ENCODE measurements at regions not wholly inside any gene's neighbourhood (a gene's known extent, or its start where the extent isn't known, plus 50 kb on each side); places are given as distances from the start of the nearest gene placed in this dataset.

GRCh38 chr5:166063261-166063660, 2228.2 kb upstream of the WWC1 start:
- no peaks in the 10 kb centered on the region for H3K36me3 Mint-ChIP-seq
- ChIA-PET CTCF (no interaction called here), POLR2A (no interaction called here)
- no peak for DNase-seq
- H3K27me3 Mint-ChIP-seq, result no peaks in the 10 kb centered on the region
- H3K27ac Mint-ChIP-seq, result no peak overlapping the region
- peaks cover 4% of the 10 kb centered on the region for H3K9me3 Mint-ChIP-seq
- no peak overlapping the region for H3K4me3 Mint-ChIP-seq
- H3K4me1 Mint-ChIP-seq (ENCODE audit: low read depth), result no peaks in the 10 kb centered on the region
- intact Hi-C loops (cut with micrococcal nuclease), result no loop called here

DNA sequence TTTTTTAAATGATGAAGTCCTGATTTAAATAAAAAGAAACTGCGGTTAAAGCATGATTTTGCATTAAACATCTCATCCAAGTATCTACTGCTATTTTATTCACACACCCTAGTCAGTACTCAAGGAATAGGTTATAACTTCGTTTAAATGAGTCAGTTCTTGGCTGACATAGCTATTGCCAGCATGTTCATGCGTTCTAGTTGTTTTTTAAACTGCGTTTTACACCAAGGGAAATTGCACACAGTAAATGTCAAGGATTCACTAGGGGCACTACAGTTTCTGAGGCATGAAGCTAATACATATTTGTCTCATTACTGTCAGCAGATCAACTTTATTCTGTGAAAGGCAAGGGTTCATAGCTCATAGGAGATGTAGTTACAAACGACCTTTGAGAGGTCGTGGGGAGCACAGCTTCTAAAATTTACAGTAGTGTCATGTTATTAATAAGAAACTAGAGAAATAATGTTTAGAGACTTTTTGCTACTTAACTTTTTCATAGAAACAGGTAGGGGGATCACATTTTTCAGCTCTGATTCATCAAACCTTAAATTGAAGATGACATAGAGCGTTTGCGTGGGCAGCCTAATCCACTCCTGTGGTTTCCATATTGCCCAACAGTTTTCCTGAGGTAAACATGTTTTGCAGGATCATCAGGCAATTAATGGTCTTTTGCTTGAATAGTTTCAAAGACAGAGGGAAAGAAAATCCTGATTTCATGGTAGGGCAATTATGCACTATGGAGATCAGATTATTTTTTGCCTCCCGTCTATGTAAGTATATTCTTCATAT, 2222.7 kb upstream of the WWC1 start:
- Mint-ChIP-seq H3K27ac (no peak overlapping the region), H3K27me3 (no peaks in the 10 kb centered on the region), H3K9me3 (peaks cover 2% of the 10 kb centered on the region), H3K4me3 (no peak overlapping the region), H3K36me3 (no peaks in the 10 kb centered on the region), H3K4me1 (ENCODE audit: low read depth) (no peaks in the 10 kb centered on the region)
- intact Hi-C loops (cut with micrococcal nuclease), result no loop called here
- POLR2A ChIA-PET, result no interaction called here
- CTCF ChIA-PET, result no interaction called here
- no peak for DNase-seq

GRCh38 chr5:166073901-166074581, 2217.4 kb upstream of the WWC1 start:
- no peak overlapping the region for H3K27ac Mint-ChIP-seq
- no peak for DNase-seq
- no peaks in the 10 kb centered on the region for H3K9me3 Mint-ChIP-seq
- no peaks in the 10 kb centered on the region for H3K27me3 Mint-ChIP-seq
- POLR2A ChIA-PET, result no interaction called here
- no peaks in the 10 kb centered on the region for H3K4me1 Mint-ChIP-seq (ENCODE audit: low read depth)
- CTCF ChIA-PET, result no interaction called here
- H3K36me3 Mint-ChIP-seq, result no peaks in the 10 kb centered on the region
- no peak overlapping the region for H3K4me3 Mint-ChIP-seq
- intact Hi-C loops (cut with micrococcal nuclease), result no loop called here

GRCh38 chr5:166074582-166075481, 2216.6 kb upstream of the WWC1 start:
- H3K4me3 Mint-ChIP-seq, result no peak overlapping the region
- CTCF ChIA-PET, result no interaction called here

GRCh38 chr5:166083183-166083959, 2208.1 kb upstream of the WWC1 start:
- DNase-seq, result no peak
- Mint-ChIP-seq H3K4me3 (no peak overlapping the region), H3K27me3 (no peaks in the 10 kb centered on the region), H3K36me3 (no peaks in the 10 kb centered on the region), H3K9me3 (peaks cover 10% of the 10 kb centered on the region), H3K4me1 (ENCODE audit: low read depth) (no peaks in the 10 kb centered on the region), H3K27ac (no peak overlapping the region)
- POLR2A ChIA-PET, result no interaction called here
- intact Hi-C loops (cut with micrococcal nuclease), result no loop called here
- CTCF ChIA-PET, result no interaction called here

More at GRCh38 chr5:166074582-166075481, 2216.6 kb upstream of the WWC1 start:
- no peak for DNase-seq
- H3K27ac Mint-ChIP-seq, result no peak overlapping the region
- H3K9me3 Mint-ChIP-seq, result no peaks in the 10 kb centered on the region
- H3K27me3 Mint-ChIP-seq, result no peaks in the 10 kb centered on the region
- POLR2A ChIA-PET, result no interaction called here
- no peaks in the 10 kb centered on the region for H3K36me3 Mint-ChIP-seq
- intact Hi-C loops (cut with micrococcal nuclease), result no loop called here
- no peaks in the 10 kb centered on the region for H3K4me1 Mint-ChIP-seq (ENCODE audit: low read depth)

GRCh38 chr5:166086568-166086967, 2204.9 kb upstream of the WWC1 start:
- Mint-ChIP-seq H3K4me1 (ENCODE audit: low read depth) (no peaks in the 10 kb centered on the region), H3K27ac (no peak overlapping the region), H3K4me3 (no peak overlapping the region), H3K36me3 (no peaks in the 10 kb centered on the region), H3K27me3 (no peaks in the 10 kb centered on the region), H3K9me3 (peaks cover 9% of the 10 kb centered on the region)
- intact Hi-C loops (cut with micrococcal nuclease), result no loop called here
- ChIA-PET CTCF (no interaction called here), POLR2A (no interaction called here)
- no peak for DNase-seq

GRCh38 chr5:166088389-166089039, 2202.9 kb upstream of the WWC1 start:
- peaks cover 11% of the 10 kb centered on the region for H3K9me3 Mint-ChIP-seq
- CTCF ChIA-PET, result no interaction called here
- H3K27ac Mint-ChIP-seq, result no peak overlapping the region
- intact Hi-C loops (cut with micrococcal nuclease), result no loop called here
- POLR2A ChIA-PET, result no interaction called here
- DNase-seq, result no peak
- H3K36me3 Mint-ChIP-seq, result no peaks in the 10 kb centered on the region
- H3K27me3 Mint-ChIP-seq, result no peaks in the 10 kb centered on the region
- no peaks in the 10 kb centered on the region for H3K4me1 Mint-ChIP-seq (ENCODE audit: low read depth)
- no peak overlapping the region for H3K4me3 Mint-ChIP-seq

GRCh38 chr5:166091931-166092330, 2199.5 kb upstream of the WWC1 start:
- Mint-ChIP-seq H3K4me3 (no peak overlapping the region), H3K27me3 (no peaks in the 10 kb centered on the region), H3K4me1 (ENCODE audit: low read depth) (no peaks in the 10 kb centered on the region), H3K36me3 (no peaks in the 10 kb centered on the region), H3K27ac (no peak overlapping the region), H3K9me3 (peaks cover 13% of the 10 kb centered on the region)
- POLR2A ChIA-PET, result no interaction called here
- CTCF ChIA-PET, result no interaction called here
- intact Hi-C loops (cut with micrococcal nuclease), result no loop called here
- DNase-seq, result no peak

GRCh38 chr5:166093312-166093711, 2198.1 kb upstream of the WWC1 start:
- Mint-ChIP-seq H3K4me1 (ENCODE audit: low read depth) (no peaks in the 10 kb centered on the region), H3K36me3 (no peaks in the 10 kb centered on the region), H3K9me3 (peaks cover 8% of the 10 kb centered on the region), H3K27me3 (no peaks in the 10 kb centered on the region), H3K27ac (no peak overlapping the region), H3K4me3 (no peak overlapping the region)
- POLR2A ChIA-PET, result no interaction called here
- no peak for DNase-seq
- CTCF ChIA-PET, result no interaction called here
- intact Hi-C loops (cut with micrococcal nuclease), result no loop called here

- no peak for DNase-seq
- no peak overlapping the region for H3K4me3 Mint-ChIP-seq
- ChIA-PET CTCF (no interaction called here), POLR2A (no interaction called here)
- no peaks in the 10 kb centered on the region for H3K36me3 Mint-ChIP-seq
- intact Hi-C loops (cut with micrococcal nuclease), result no loop called here
- no peaks in the 10 kb centered on the region for H3K27me3 Mint-ChIP-seq
- H3K27ac Mint-ChIP-seq, result no peak overlapping the region
- peaks cover 3% of the 10 kb centered on the region for H3K9me3 Mint-ChIP-seq
- H3K4me1 Mint-ChIP-seq (ENCODE audit: low read depth), result no peaks in the 10 kb centered on the region
These were observed 2188.5 kb upstream of the WWC1 start for GRCh38 chr5:166102947-166103346.

- intact Hi-C loops (cut with micrococcal nuclease), result no loop called here
- CTCF ChIA-PET, result no interaction called here
- H3K9me3 Mint-ChIP-seq, result peaks cover 3% of the 10 kb centered on the region
- no peaks in the 10 kb centered on the region for H3K4me1 Mint-ChIP-seq (ENCODE audit: low read depth)
- POLR2A ChIA-PET, result no interaction called here
- H3K27me3 Mint-ChIP-seq, result no peaks in the 10 kb centered on the region
- no peak overlapping the region for H3K4me3 Mint-ChIP-seq
- no peak for DNase-seq
- no peaks in the 10 kb centered on the region for H3K36me3 Mint-ChIP-seq
- H3K27ac Mint-ChIP-seq, result no peak overlapping the region
These were observed 2180.4 kb upstream of the WWC1 start for GRCh38 chr5:166111021-166111420.
